Panc1 (cell line): ENCODE measurements at regions not wholly inside any gene's neighbourhood (a gene's known extent, or its start where the extent isn't known, plus 50 kb on each side); places are given as distances from the start of the nearest gene placed in this dataset.

Source experiments
- ATAC-seq: fragments of 200-7000 bp; cut with Tn5 transposase; 2 replicates; pipeline ENCODE4 v1.9.1; 2020; ENCODE audit warnings: mild to moderate bottlenecking, moderate library complexity
- BruUV-seq: library from RNA; stranded (reverse); fragments of 400-500 nt; replicated peaks from 2 replicates; lab custom pipeline; 2021; lab: Mats Ljungman, UMichigan
- CTCF ChIA-PET: fragments of 300-600 bp; sonication (Branson Sonifier 250); formaldehyde crosslinking; loops from one replicate; lab custom pipeline; 2022; ENCODE audit warnings: antibody characterized with exemption; lab: Charles Lee
- POLR2A ChIA-PET: fragments of 300-600 bp; sonication (Branson Sonifier 250); formaldehyde crosslinking; loops from one replicate; lab custom pipeline; 2022; ENCODE audit warnings: antibody characterized with exemption; lab: Charles Lee
- DNase-seq: peaks from one replicate; pipeline ENCODE4 v3.0.0-alpha.2; 2010; ENCODE audit warnings: low read depth, low spot score
- H3K27ac ChIP-seq: 2 replicates; pipeline ENCODE4 v1.5.1; 2011; ENCODE audit warnings: mild to moderate bottlenecking, low read length, inconsistent platforms
- H3K27me3 ChIP-seq: fragments of 200-500 bp; sonication (Bioruptor generic); 2 replicates; pipeline ENCODE4 v1.6.0; 2014; ENCODE audit warnings: low read length, inconsistent platforms; ENCODE audit not compliant: control insufficient read depth, insufficient read depth
- H3K36me3 ChIP-seq: fragments of 200-500 bp; sonication (Bioruptor generic); 2 replicates; pipeline ENCODE4 v1.5.1; 2014; ENCODE audit warnings: inconsistent platforms, mild to moderate bottlenecking, low read length, moderate library complexity; ENCODE audit not compliant: control insufficient read depth, insufficient read depth
- H3K4me1 ChIP-seq: 2 replicates; pipeline ENCODE4 v1.5.1; 2011; ENCODE audit warnings: inconsistent platforms, mild to moderate bottlenecking, low read length, moderate library complexity; ENCODE audit not compliant: control insufficient read depth, insufficient read depth
- H3K4me3 ChIP-seq, 2 experiments: 2 replicates each; pipeline ENCODE4 v1.5.1; 2011 to 2012; ENCODE audit warnings: low read depth in 2 of 2, low read length in 2 of 2, mild to moderate bottlenecking in 2 of 2, inconsistent platforms in 1 of 2, moderate library complexity in 1 of 2
- H3K9me3 ChIP-seq: fragments of 200-500 bp; sonication (Bioruptor generic); 2 replicates; pipeline ENCODE4 v1.5.1; 2014; ENCODE audit warnings: low read depth, mild to moderate bottlenecking, inconsistent platforms, low read length, moderate library complexity; ENCODE audit not compliant: control insufficient read depth, insufficient read depth
- CTCF ChIP-seq: fragments of 450-650 bp; IDR thresholded peaks from 2 replicates; pipeline ENCODE4 v1.5.1; 2017; ENCODE audit warnings: mild to moderate bottlenecking
- POLR2AphosphoS5 ChIP-seq: IDR thresholded peaks from 2 replicates; pipeline ENCODE4 v1.6.1; 2012; ENCODE audit warnings: mild to moderate bottlenecking, low read depth, low read length, moderate library complexity
- REST ChIP-seq, 2 experiments: IDR thresholded peaks; 2 replicates each; pipeline ENCODE4 v1.6.1; 2011 to 2012; ENCODE audit warnings: low read depth in 2 of 2, control low read depth in 1 of 2, low read length in 1 of 2, mild to moderate bottlenecking in 1 of 2, moderate library complexity in 1 of 2; ENCODE audit not compliant: insufficient read depth in 1 of 2
- SIN3A ChIP-seq: IDR thresholded peaks from 2 replicates; pipeline ENCODE4 v1.6.1; 2012; ENCODE audit warnings: low read depth, mild to moderate bottlenecking, low read length, moderate library complexity, borderline replicate concordance; ENCODE audit not compliant: insufficient read depth
- TCF7L2 ChIP-seq: IDR thresholded peaks from 2 replicates; pipeline ENCODE4 v1.6.1; 2011; ENCODE audit warnings: mild to moderate bottlenecking, low read depth, low read length, inconsistent platforms
- in situ Hi-C: cut with HindIII; loops from 2 replicates; pipeline ENCODE4 v1.10.0; 2016; ENCODE audit warnings: low sequenced_read_pairs, low pct_unique_long_range_greater_than_20kb
- intact Hi-C: fragments of 100-400 bp; cut with micrococcal nuclease; formaldehyde crosslinking; loops from one replicate; pipeline ENCODE4 v1.10.0; 2022; ENCODE audit not compliant: unreplicated experiment

- Histone ChIP-seq H3K36me3 (no peaks in the 10 kb centered on the region), H3K9me3 (no peaks in the 10 kb centered on the region), H3K4me1 (no peaks in the 10 kb centered on the region), H3K4me3 (no peak overlapping the region), H3K27ac (no peak overlapping the region), H3K27me3 (peaks cover 6% of the 10 kb centered on the region; the same call in 1 of the 2 replicates)
- intact Hi-C loops (no loop called here), in situ Hi-C loops (no loop called here)
- no peak for DNase-seq
- POLR2A ChIA-PET = no interaction called here
- no TSS peak for BruUV-seq
- CTCF ChIA-PET = no interaction called here
- no peak for TF ChIP-seq TCF7L2
- no peak for TF ChIP-seq SIN3A
- ATAC-seq = no peak
These were observed 134.1 kb upstream of the C1GALT1 start for GRCh38 chr7:7048213-7048612.

GRCh38 chr7:7051206-7051877 lies 131.0 kb upstream of the C1GALT1 start:
- in situ Hi-C loops = no loop called here

More at GRCh38 chr7:7051206-7051877, 131.0 kb upstream of the C1GALT1 start:
- H3K4me1 ChIP-seq = no peaks in the 10 kb centered on the region
- ATAC-seq = no peak
- DNase-seq = no peak
- intact Hi-C loops = no loop called here
- H3K9me3 ChIP-seq = no peaks in the 10 kb centered on the region
- CTCF ChIA-PET = no interaction called here
- no peak overlapping the region for H3K27ac ChIP-seq
- peak overlapping the region in 1 of 2 experiments; percentile 19; a peak in 1 of 4 replicates for H3K4me3 ChIP-seq
- H3K36me3 ChIP-seq = no peaks in the 10 kb centered on the region
- TF ChIP-seq REST (IDR thresholded peaks at IDR 0.05; ENCODE audit: insufficient read depth in 1 of 2, low read depth in 2 of 2, low read length in 1 of 2) (no peak), SIN3A (no peak), POLR2AphosphoS5 (no peak), TCF7L2 (no peak), CTCF (no peak)
- POLR2A ChIA-PET = no interaction called here
- no TSS peak for BruUV-seq
- H3K27me3 ChIP-seq = peaks cover 6% of the 10 kb centered on the region; the same call in 1 of the 2 replicates
